AG10803 (cell line): ENCODE measurements at regions not wholly inside any gene's neighbourhood (a gene's known extent, or its start where the extent isn't known, plus 50 kb on each side); places are given as distances from the start of the nearest gene placed in this dataset.

ENCODE experiments used
- DNase-seq: peaks from one replicate; pipeline ENCODE4 v3.0.0; 2010; ENCODE audit warnings: low read depth
- H3K4me3 ChIP-seq: 2 replicates; pipeline ENCODE4 v1.5.1; 2011; ENCODE audit warnings: mild to moderate bottlenecking, low read length, control low read depth
- TF ChIP-seq, protein P1 (sequence below): conservative IDR thresholded peaks from 2 replicates; pipeline ENCODE4 v1.5.1; 2011; ENCODE audit warnings: mild to moderate bottlenecking, low read length, control low read depth, inconsistent platforms

- TF ChIP-seq, protein P1, sequence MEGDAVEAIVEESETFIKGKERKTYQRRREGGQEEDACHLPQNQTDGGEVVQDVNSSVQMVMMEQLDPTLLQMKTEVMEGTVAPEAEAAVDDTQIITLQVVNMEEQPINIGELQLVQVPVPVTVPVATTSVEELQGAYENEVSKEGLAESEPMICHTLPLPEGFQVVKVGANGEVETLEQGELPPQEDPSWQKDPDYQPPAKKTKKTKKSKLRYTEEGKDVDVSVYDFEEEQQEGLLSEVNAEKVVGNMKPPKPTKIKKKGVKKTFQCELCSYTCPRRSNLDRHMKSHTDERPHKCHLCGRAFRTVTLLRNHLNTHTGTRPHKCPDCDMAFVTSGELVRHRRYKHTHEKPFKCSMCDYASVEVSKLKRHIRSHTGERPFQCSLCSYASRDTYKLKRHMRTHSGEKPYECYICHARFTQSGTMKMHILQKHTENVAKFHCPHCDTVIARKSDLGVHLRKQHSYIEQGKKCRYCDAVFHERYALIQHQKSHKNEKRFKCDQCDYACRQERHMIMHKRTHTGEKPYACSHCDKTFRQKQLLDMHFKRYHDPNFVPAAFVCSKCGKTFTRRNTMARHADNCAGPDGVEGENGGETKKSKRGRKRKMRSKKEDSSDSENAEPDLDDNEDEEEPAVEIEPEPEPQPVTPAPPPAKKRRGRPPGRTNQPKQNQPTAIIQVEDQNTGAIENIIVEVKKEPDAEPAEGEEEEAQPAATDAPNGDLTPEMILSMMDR, result no peak
- H3K4me3 ChIP-seq, result peak overlapping the region; percentile 60
- no peak for DNase-seq
These were observed 138.9 kb downstream of the TMCO5A start for GRCh38 chr15:38073178-38073946.

DNA sequence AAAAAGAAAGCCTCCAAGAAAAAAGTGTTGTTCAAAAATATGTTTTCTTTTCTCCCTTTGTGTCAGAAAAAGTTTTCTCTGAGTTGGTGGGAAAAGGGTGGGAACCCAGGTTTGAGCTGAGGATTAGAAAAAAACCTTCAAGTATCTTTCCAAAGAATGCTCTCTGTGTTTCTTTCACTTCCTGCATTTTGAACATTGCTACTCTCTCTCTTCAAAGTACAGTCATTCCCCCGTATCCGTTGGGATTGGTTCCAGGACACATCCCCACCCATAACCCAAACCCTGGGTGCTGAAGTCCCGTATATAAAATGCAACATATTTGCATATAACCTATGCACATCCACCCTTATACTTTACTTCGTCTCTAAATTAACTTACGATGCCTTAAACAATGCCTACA, 139.6 kb downstream of the TMCO5A start:
- TF ChIP-seq, protein P1, result no peak
- DNase-seq, result no peak
- no peak overlapping the region for H3K4me3 ChIP-seq

DNA sequence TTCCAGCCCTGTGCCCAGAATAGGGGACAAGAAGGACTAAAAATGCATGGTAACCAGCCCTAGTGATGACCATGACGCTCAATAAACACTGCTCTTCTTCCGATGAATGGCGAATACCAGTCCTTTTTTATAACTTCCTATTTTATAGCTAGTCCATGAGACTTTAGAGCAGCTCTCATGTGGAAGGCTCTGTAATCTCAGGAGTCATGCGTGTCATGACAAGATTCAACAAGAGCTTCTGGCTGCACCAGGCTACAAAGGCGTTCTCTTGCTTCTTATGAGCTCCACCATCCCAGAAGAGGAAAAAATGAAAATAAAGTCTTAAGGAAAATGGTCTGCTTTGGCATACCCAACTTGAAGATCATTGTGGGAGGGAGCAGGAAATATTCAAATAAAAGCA, 141.0 kb downstream of the TMCO5A start:
- no peak overlapping the region for H3K4me3 ChIP-seq
- no peak for DNase-seq
- TF ChIP-seq, protein P1, result no peak

GRCh38 chr15:38076786-38077185, 142.3 kb downstream of the TMCO5A start:
- TF ChIP-seq, protein P1, result no peak
- DNase-seq, result peak; percentile 65
- no peak overlapping the region for H3K4me3 ChIP-seq

- TF ChIP-seq, protein P1, result no peak
- no peak for DNase-seq
- no peak overlapping the region for H3K4me3 ChIP-seq
These were observed 144.8 kb downstream of the TMCO5A start for GRCh38 chr15:38079236-38079635.

GRCh38 chr15:38080651-38081275, 146.3 kb downstream of the TMCO5A start:
- DNase-seq, result no peak
- TF ChIP-seq, protein P1, result no peak
- no peak overlapping the region for H3K4me3 ChIP-seq

- TF ChIP-seq, protein P1, result no peak
- no peak for DNase-seq
- no peak overlapping the region for H3K4me3 ChIP-seq
These were observed 149.8 kb downstream of the TMCO5A start for GRCh38 chr15:38084289-38084688.
